HepG2 (cell line): ENCODE measurements at regions not wholly inside any gene's neighbourhood (a gene's known extent, or its start where the extent isn't known, plus 50 kb on each side); places are given as distances from the start of the nearest gene placed in this dataset.

Experiments used
- ARID2 ChIP-seq: sonication (generic); formaldehyde crosslinking; IDR thresholded peaks from 2 replicates; pipeline ENCODE4 v1.8.1; 2022; ENCODE audit warnings: mild to moderate bottlenecking, missing genetic modification reagents, borderline replicate concordance
- NR2F6 ChIP-seq, 2 experiments: IDR thresholded peaks; 2 replicates each; pipeline ENCODE4 v1.6.1; 2016; ENCODE audit warnings: antibody characterized with exemption in 1 of 2, mild to moderate bottlenecking in 1 of 2
- RAD21 ChIP-seq: fragments of 450-650 bp; formaldehyde crosslinking; IDR thresholded peaks from 2 replicates; pipeline ENCODE4 v1.5.0; 2020; ENCODE audit warnings: mild to moderate bottlenecking
- REPIN1 ChIP-seq: sonication (generic); formaldehyde crosslinking; IDR thresholded peaks from 2 replicates; pipeline ENCODE4 v1.8.0; 2022; ENCODE audit warnings: missing genetic modification reagents, low read depth, mild to moderate bottlenecking, borderline replicate concordance
- SMC3 ChIP-seq: IDR thresholded peaks from 2 replicates; pipeline ENCODE4 v1.6.1; 2011; ENCODE audit warnings: low read length, improper control_type of control experiment
- SRSF1 ChIP-seq: fragments of 200-400 bp; formaldehyde crosslinking; optimal IDR thresholded peaks from 2 replicates; pipeline ENCODE3; 2017; ENCODE audit warnings: mild to moderate bottlenecking, low read depth, low read length, moderate library complexity
- TARDBP ChIP-seq: sonication (generic); formaldehyde crosslinking; IDR thresholded peaks from 2 replicates; pipeline ENCODE4 v1.8.0; 2022; ENCODE audit warnings: mild to moderate bottlenecking, missing genetic modification reagents
- U2AF1 ChIP-seq: fragments of 200-400 bp; formaldehyde crosslinking; optimal IDR thresholded peaks from 2 replicates; pipeline ENCODE3; 2017; ENCODE audit warnings: mild to moderate bottlenecking, low read depth, low read length
- ZNF598 ChIP-seq: sonication (generic); formaldehyde crosslinking; IDR thresholded peaks from 2 replicates; pipeline ENCODE4 v1.5.1; 2020; ENCODE audit warnings: mild to moderate bottlenecking, missing genetic modification reagents, borderline replicate concordance
- TF ChIP-seq, protein P1 (sequence below): sonication (generic); formaldehyde crosslinking; IDR thresholded peaks from 2 replicates; pipeline ENCODE4 v1.5.0; 2020; ENCODE audit warnings: mild to moderate bottlenecking, missing genetic modification reagents, moderate library complexity
- TF ChIP-seq, protein P2 (sequence below): sonication (generic); formaldehyde crosslinking; IDR thresholded peaks from 2 replicates; pipeline ENCODE4 v1.4.0; 2020; ENCODE audit warnings: mild to moderate bottlenecking, missing genetic modification reagents, borderline replicate concordance
- TF ChIP-seq, protein P3 (sequence below): sonication (generic); formaldehyde crosslinking; IDR thresholded peaks from 2 replicates; pipeline ENCODE4 v1.4.0; 2020; ENCODE audit warnings: mild to moderate bottlenecking, missing genetic modification reagents
- TF ChIP-seq, protein P4 (sequence below): IDR thresholded peaks from 2 replicates; pipeline ENCODE4 v1.6.1; 2012; ENCODE audit warnings: inconsistent platforms

DNA sequence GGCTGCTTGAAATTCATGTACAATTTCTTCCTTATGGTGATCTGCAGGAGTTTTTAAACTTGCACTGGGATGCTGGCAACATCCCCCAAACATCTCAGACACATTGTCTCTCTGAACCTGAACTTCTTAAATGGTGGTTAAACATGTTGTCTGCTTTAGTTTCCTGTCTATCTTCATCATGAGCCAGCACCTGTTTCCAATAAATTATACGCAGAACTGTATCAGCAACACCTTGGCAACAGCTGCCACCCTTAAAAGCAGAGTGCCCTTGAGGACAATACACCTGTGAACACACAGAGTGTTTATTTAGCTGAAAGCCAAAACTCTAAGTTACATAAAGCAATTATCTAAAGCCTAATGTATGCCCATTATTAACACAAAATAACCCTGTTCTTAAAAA lies 242.9 kb downstream of the WNT5A start:
- TF ChIP-seq U2AF1 = no peak
- TF ChIP-seq REPIN1 (CRISPR knock-in tag) = no peak
- no peak for TF ChIP-seq RAD21 (CRISPR knock-in tag)
- TF ChIP-seq SMC3 = no peak
- TF ChIP-seq, protein P1, sequence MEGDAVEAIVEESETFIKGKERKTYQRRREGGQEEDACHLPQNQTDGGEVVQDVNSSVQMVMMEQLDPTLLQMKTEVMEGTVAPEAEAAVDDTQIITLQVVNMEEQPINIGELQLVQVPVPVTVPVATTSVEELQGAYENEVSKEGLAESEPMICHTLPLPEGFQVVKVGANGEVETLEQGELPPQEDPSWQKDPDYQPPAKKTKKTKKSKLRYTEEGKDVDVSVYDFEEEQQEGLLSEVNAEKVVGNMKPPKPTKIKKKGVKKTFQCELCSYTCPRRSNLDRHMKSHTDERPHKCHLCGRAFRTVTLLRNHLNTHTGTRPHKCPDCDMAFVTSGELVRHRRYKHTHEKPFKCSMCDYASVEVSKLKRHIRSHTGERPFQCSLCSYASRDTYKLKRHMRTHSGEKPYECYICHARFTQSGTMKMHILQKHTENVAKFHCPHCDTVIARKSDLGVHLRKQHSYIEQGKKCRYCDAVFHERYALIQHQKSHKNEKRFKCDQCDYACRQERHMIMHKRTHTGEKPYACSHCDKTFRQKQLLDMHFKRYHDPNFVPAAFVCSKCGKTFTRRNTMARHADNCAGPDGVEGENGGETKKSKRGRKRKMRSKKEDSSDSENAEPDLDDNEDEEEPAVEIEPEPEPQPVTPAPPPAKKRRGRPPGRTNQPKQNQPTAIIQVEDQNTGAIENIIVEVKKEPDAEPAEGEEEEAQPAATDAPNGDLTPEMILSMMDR (CRISPR knock-in tag) = no peak
- no peak for TF ChIP-seq ZNF598
- TF ChIP-seq, protein P2, sequence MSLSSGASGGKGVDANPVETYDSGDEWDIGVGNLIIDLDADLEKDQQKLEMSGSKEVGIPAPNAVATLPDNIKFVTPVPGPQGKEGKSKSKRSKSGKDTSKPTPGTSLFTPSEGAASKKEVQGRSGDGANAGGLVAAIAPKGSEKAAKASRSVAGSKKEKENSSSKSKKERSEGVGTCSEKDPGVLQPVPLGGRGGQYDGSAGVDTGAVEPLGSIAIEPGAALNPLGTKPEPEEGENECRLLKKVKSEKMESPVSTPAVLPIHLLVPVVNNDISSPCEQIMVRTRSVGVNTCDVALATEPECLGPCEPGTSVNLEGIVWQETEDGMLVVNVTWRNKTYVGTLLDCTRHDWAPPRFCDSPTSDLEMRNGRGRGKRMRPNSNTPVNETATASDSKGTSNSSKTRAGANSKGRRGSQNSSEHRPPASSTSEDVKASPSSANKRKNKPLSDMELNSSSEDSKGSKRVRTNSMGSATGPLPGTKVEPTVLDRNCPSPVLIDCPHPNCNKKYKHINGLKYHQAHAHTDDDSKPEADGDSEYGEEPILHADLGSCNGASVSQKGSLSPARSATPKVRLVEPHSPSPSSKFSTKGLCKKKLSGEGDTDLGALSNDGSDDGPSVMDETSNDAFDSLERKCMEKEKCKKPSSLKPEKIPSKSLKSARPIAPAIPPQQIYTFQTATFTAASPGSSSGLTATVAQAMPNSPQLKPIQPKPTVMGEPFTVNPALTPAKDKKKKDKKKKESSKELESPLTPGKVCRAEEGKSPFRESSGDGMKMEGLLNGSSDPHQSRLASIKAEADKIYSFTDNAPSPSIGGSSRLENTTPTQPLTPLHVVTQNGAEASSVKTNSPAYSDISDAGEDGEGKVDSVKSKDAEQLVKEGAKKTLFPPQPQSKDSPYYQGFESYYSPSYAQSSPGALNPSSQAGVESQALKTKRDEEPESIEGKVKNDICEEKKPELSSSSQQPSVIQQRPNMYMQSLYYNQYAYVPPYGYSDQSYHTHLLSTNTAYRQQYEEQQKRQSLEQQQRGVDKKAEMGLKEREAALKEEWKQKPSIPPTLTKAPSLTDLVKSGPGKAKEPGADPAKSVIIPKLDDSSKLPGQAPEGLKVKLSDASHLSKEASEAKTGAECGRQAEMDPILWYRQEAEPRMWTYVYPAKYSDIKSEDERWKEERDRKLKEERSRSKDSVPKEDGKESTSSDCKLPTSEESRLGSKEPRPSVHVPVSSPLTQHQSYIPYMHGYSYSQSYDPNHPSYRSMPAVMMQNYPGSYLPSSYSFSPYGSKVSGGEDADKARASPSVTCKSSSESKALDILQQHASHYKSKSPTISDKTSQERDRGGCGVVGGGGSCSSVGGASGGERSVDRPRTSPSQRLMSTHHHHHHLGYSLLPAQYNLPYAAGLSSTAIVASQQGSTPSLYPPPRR (CRISPR knock-in tag) = no peak
- TF ChIP-seq, protein P3, sequence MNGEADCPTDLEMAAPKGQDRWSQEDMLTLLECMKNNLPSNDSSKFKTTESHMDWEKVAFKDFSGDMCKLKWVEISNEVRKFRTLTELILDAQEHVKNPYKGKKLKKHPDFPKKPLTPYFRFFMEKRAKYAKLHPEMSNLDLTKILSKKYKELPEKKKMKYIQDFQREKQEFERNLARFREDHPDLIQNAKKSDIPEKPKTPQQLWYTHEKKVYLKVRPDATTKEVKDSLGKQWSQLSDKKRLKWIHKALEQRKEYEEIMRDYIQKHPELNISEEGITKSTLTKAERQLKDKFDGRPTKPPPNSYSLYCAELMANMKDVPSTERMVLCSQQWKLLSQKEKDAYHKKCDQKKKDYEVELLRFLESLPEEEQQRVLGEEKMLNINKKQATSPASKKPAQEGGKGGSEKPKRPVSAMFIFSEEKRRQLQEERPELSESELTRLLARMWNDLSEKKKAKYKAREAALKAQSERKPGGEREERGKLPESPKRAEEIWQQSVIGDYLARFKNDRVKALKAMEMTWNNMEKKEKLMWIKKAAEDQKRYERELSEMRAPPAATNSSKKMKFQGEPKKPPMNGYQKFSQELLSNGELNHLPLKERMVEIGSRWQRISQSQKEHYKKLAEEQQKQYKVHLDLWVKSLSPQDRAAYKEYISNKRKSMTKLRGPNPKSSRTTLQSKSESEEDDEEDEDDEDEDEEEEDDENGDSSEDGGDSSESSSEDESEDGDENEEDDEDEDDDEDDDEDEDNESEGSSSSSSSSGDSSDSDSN (CRISPR knock-in tag) = no peak
- TF ChIP-seq SRSF1 = no peak
- no peak for TF ChIP-seq NR2F6 (IDR thresholded peaks at IDR 0.05)
- no peak for TF ChIP-seq NR2F6 (CRISPR knock-in tag; IDR thresholded peaks at IDR 0.05)
- TF ChIP-seq ARID2 (CRISPR knock-in tag) = no peak
- no peak for TF ChIP-seq TARDBP (CRISPR knock-in tag)
- TF ChIP-seq, protein P4, sequence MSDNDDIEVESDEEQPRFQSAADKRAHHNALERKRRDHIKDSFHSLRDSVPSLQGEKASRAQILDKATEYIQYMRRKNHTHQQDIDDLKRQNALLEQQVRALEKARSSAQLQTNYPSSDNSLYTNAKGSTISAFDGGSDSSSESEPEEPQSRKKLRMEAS = no peak
